GM06990 (cell line): ENCODE measurements at regions not wholly inside any gene's neighbourhood (a gene's known extent, or its start where the extent isn't known, plus 50 kb on each side); places are given as distances from the start of the nearest gene placed in this dataset.

Experiments used
- DNase-seq: peaks from one replicate; pipeline ENCODE4 v3.0.0-alpha.2; 2011; ENCODE audit not compliant: insufficient read length; ENCODE audit errors: extremely low read depth
- H3K27me3 ChIP-seq: replicated peaks from 2 replicates; pipeline ENCODE4 v1.6.0; 2011; ENCODE audit warnings: low read length; ENCODE audit not compliant: control insufficient read depth, insufficient read depth
- H3K36me3 ChIP-seq: 2 replicates; pipeline ENCODE4 v1.5.1; 2011; ENCODE audit warnings: low read length; ENCODE audit not compliant: control insufficient read depth, insufficient read depth
- H3K4me3 ChIP-seq: replicated peaks from 2 replicates; pipeline ENCODE4 v1.5.1; 2011; ENCODE audit warnings: low read depth, mild to moderate bottlenecking, control low read depth, low read length
- CTCF ChIP-seq: IDR thresholded peaks from 2 replicates; pipeline ENCODE4 v1.5.1; 2011; ENCODE audit warnings: low read length, control low read depth, mild to moderate bottlenecking, inconsistent platforms; ENCODE audit not compliant: insufficient read depth, poor library complexity, severe bottlenecking

DNA sequence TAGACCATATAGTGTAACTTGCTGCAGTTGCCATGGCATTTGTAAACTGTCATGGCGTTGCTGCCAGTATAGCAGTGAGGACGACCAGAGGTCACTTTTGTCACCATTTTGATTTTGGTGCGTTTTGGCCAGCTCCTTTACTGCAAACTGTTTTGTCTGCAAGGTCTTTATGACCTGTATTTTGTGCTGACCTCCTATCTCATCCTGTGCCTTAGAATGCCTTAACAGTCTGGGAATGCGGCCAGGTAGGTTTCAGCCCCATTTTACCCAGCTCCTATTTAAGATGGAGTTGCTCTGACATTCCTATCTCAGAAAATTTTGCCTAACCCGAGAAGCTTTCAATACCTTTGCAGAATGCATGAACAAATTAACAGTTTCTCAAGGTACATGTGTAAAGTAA, 914.4 kb upstream of the ACO1 start:
- no peaks in the 10 kb centered on the region for H3K36me3 ChIP-seq
- no peak for TF ChIP-seq CTCF

DNA sequence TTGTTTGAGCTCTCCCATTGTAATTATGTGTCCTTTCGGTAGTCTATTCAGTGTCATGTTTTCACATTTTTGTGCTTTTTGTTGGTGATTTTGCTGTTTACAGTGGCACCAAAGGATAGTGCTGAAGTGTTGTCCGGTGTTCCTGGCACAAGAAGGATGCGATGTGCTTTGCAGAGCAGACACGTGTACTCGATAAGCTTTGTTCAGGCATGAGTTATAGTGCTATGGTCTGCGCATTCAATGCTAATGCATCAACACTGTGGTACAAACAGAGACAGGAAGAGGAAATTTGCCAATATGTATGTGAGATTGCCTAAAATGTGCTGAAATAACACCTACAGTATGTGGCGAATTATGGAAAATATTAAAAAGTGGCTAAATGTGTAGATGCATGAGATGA, 913.4 kb upstream of the ACO1 start:
- no peak for TF ChIP-seq CTCF
- no peaks in the 10 kb centered on the region for H3K27me3 ChIP-seq
- H3K4me3 ChIP-seq = no peak overlapping the region
- H3K36me3 ChIP-seq = no peaks in the 10 kb centered on the region
- DNase-seq = no peak

More for the DNA sequence above, 914.4 kb upstream of the ACO1 start:
- DNase-seq = no peak
- no peak overlapping the region for H3K4me3 ChIP-seq
- no peaks in the 10 kb centered on the region for H3K27me3 ChIP-seq

- H3K27me3 ChIP-seq = no peaks in the 10 kb centered on the region
- no peak for TF ChIP-seq CTCF
- H3K36me3 ChIP-seq = no peaks in the 10 kb centered on the region
- H3K4me3 ChIP-seq = no peak overlapping the region
- DNase-seq = no peak
Observed at GRCh38 chr9:31486630-31487029, 897.8 kb upstream of the ACO1 start.

DNA sequence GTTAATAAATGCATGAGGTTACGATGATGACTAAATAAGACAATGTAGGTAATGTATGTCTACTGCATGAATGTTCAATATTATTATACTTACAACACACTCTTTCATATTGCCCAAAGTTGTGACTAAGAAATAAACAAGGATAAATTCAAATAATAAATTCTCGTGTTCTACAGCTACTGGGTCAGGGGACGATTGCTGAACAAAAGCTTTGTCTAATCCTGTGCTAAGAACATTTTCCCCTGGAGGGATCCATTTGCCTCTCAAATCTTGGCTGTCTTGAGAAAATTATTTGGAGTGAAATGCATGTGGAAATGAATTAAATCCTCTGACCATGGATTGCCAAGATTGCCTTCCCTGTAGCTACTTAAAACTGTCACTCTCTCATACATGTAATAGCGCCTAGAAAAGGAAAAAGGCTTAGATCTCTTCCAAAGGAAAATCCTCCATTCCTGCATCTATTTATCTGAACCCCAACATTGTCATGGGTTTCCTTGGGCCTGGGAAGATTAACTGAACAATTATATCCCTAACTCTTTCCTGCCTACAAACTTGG, 893.8 kb upstream of the ACO1 start:
- no peak for TF ChIP-seq CTCF
- no peaks in the 10 kb centered on the region for H3K36me3 ChIP-seq
- H3K4me3 ChIP-seq = no peak overlapping the region
- DNase-seq = no peak
- no peaks in the 10 kb centered on the region for H3K27me3 ChIP-seq

DNA sequence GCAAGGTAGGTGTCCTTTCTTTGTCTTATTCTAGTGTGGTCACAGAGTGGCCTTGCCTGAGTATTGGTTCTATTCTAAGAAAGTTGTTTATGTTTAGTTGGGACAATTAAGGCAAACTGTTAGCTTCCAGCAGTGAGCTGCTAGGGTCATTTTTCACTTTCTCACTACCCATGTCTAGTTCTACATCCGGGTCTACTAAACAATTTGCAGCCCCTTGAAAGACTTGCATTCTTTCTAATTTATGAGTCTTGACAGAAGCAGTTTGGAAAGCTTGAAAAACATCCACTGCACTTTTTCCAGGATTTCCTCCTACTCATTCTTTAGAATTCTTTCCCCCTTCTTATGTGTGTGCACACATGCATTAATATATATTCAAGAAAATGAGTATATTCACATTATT, 892.2 kb upstream of the ACO1 start:
- H3K27me3 ChIP-seq = no peaks in the 10 kb centered on the region
- TF ChIP-seq CTCF = no peak

GRCh38 chr9:31500422-31500821, 884.0 kb upstream of the ACO1 start:
- Histone ChIP-seq H3K4me3 (no peak overlapping the region), H3K36me3 (no peaks in the 10 kb centered on the region), H3K27me3 (no peaks in the 10 kb centered on the region)
- TF ChIP-seq CTCF = no peak
- no peak for DNase-seq

More for the DNA sequence above, 892.2 kb upstream of the ACO1 start:
- Histone ChIP-seq H3K4me3 (no peak overlapping the region), H3K36me3 (no peaks in the 10 kb centered on the region)
- no peak for DNase-seq
